GM18870 (cell line): ENCODE measurements at regions not wholly inside any gene's neighbourhood (a gene's known extent, or its start where the extent isn't known, plus 50 kb on each side); places are given as distances from the start of the nearest gene placed in this dataset.

Experiments used
- ATAC-seq: cut with Tn5 transposase; IDR thresholded peaks from one replicate; pipeline ENCODE4 v1.9.1; 2021; ENCODE audit warnings: moderate library complexity; ENCODE audit not compliant: unreplicated experiment

DNA sequence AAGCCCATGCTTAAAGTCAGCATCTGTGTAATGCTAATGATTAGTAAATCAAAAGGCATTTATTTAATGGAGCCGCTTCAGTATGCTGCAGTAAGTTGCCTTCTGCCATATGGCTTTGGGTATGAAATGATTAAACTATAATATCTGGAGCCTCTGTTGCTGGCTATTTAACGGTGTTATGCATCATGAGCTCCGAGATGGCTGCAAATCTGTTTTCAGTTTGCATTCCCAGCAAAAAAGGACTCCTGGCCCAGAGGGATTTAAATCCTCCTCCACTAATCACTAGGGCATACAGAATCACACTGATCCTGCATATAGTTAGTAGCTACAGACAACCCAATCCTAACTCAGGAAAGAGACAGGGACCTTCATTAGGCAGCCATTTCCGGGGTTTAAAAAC lies 171.5 kb upstream of the EEA1 start:
- no peak for ATAC-seq

DNA sequence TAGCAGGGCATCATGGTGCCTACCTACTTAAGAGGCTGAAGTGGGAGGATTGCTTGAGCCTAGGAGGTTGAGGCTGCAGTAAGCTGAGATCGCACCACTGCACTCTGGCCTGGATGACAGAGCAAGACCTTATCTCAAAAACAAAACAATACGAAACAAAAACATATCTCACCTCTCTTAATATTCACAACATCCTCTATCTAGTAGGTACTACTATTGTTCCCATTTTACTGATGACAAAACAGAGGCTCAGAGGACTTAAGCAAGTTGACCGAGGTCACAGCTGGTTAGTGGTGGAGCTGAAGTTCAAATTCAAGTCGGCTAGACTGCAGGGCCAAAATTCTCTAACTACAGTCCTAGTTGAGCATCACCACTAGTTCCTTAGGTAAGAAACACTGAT lies 172.3 kb upstream of the EEA1 start:
- no peak for ATAC-seq

DNA sequence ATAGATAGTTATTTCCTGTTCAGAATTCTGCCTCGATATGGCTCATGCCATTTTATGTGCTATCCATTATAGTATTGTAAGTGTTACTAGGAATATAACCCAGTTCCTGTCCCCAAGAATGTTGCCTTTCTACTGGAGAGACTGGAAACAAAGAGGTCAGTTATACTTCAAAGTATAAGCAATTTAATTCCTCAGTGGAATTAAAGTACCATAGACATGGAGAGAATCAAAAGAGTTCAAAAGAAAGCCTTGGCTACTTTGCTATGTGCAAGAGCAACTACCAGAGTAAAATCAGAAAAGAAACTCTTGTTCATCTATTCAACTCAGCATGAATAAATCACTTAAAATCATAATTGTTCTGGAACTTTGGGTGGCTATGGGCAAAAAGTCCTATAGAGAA lies 173.2 kb upstream of the EEA1 start:
- ATAC-seq, result no peak

DNA sequence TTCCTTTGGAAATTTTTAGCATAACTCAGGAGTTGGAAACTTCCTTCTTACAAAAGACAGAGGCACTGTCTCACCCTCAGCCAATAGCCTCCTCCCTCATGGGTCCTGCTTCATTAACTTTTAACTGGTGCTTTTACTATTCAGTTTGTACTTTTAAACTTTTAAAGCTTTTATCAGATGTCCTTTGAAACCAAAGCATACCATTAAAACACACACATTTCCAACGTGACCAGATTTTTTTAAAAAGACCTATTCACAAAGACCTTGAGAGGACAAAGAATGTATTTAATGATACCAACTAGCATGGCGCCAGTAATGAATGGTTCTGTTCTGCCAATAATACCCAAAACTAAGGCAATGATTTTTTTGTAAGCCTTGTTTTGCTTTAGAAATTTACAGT lies 173.6 kb upstream of the EEA1 start:
- ATAC-seq, result no peak

DNA sequence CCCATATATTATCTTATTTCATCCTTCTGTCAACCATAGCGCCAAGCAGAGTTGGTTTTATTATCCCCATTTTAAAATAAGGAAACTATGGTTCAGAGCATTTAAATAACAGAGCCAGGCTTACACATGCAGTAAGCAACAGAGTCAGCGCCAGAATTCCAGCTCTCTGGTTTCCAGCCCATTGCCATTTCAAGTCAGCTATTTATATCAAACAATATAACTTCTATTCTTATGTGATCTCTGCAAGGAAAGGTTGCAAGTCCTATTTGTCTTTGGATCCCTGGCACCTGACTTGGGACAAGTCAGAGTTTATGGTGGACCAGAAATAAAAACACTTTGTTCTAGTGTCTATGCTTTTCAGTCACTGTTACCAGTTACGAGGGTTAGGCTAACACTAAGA lies 174.1 kb upstream of the EEA1 start:
- no peak for ATAC-seq

DNA sequence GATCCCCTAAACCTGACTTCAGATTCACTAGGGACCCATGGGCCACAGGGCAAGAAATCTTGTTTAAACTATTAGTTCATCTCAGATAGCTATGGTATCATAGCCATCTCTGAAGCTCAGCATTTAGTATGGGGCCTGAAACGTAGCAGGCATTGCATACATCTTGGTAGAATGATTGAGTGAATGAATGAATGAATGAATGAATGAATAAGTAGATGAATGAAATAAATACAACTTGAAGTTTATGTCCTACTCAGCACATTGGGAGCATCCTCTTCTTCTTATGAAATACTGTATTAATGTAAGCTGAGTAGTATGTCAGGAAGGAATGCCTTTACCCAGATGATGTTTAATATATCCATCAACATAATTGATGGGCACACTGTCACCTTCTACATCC lies 175.4 kb upstream of the EEA1 start:
- ATAC-seq, result no peak

DNA sequence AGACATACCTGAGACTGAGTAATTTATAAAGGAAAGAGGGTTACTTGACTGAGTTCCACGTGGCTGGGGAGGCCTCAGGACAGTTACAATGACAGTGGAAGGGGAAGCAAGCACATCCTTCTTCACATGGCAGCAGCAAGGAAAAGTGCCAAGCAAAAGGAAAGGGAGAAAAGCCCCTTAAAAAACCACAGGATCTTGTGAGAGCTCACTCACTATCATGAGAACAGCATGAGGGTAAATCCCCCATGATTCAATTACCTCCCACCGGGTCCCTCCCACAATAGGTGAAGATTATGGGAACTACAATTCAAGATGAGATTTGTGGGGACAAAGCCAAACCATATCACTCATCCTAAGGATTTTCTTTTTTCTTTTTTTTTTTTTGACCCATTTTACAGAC lies 177.8 kb upstream of the EEA1 start:
- ATAC-seq, result no peak

DNA sequence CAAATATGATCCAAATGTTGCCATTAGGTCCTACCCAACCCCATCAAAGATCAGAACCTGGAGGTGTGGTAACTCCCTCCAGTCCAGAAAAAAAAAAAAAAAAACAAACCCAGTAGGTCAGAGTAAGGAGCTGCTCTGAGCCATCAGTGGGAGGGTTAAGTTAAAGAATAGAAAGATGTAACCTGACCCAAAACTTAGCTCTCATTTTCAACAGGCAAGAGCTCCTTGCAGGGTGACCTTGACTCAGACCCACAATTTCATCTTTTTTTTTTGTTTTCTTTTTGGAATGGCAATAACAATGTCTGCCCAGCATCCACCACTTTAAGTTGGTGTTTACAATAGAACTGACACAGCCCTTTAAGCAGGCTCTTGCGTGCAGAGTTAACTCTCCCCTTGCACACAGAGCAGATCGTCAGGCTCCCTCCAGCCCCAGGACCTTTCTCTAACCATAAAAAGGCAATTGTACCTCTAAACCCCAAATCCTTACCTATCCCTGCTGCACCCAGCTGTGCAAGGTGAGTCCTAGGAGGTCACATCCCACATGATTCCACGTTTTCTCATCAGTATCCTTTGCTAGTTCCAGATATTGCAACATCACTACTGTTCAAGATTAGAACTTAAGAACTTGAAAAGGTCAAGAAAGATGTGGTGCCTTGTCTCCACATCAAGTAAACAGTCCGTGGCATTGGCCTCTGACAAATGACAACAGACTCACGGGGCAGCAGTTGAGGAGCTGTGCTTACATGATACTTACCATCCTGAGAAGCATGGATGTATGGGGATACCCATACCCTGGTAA lies 178.6 kb upstream of the EEA1 start:
- ATAC-seq, result no peak

DNA sequence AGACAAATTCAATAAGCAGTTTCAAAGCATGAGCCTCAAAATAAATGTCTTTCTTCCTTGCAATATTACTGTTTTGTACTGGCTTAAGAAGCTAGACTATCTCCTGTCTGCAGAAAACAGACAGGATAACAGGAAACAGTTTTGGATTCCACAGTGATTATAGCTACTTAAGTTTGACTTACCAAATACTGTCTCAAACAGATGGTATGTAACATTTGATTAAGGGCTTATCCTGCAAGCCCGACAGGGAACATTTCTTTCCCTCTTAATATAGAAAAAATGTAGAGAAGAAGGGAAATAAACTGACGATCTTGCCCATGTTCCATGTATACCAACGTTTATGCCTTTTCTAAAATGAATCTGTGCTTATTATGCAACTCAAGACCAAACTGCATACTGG lies 179.9 kb upstream of the EEA1 start:
- ATAC-seq, result no peak

DNA sequence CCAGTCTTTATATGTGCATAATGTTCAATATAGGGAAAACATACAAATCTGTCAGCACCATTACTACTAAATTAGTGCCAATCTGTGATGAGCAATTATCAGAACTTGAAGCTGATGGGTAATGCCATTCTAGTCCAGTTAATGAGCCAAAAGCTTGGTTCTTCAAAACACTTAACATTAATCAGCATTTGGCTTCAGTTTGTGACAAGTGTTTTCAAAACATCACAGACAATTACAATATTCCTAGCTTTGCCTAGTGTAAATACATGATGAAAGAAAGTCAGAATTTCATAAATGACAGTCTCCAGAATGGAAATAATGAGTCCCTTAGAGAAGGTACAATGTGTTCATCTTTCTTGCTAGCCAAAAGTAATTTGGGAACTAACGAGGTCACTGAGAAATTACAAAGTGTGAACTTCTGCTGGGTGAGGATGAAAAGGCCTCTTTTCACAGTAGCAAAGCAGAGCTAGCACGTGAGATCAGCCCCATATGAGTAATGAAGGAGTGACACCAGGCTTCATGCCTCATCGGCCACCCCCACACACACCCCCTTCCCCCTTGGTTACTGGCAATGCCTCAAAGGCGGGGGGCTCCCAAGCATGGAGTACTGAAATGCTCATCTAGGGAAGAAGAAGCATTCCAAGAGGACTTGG lies 180.6 kb upstream of the EEA1 start:
- ATAC-seq, result no peak

DNA sequence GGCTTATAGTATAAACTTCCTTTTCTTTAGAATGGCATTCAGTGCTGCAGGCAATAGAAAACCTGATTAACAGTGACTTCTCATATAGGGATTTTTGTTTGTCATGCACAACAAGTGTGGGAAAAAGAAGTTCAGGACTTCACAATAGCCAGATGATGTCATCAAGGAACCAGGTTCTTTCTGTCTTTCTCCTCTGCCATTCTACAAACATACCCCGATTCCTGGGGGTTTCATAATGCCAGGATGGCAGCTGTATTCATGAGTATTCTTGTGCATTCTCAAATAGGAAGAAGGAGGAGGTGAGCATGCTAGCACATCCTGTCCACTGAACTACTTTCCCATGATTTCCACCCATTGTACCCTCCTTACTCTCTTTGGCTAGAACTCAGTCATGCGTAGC lies 182.7 kb upstream of the EEA1 start:
- ATAC-seq, result no peak

DNA sequence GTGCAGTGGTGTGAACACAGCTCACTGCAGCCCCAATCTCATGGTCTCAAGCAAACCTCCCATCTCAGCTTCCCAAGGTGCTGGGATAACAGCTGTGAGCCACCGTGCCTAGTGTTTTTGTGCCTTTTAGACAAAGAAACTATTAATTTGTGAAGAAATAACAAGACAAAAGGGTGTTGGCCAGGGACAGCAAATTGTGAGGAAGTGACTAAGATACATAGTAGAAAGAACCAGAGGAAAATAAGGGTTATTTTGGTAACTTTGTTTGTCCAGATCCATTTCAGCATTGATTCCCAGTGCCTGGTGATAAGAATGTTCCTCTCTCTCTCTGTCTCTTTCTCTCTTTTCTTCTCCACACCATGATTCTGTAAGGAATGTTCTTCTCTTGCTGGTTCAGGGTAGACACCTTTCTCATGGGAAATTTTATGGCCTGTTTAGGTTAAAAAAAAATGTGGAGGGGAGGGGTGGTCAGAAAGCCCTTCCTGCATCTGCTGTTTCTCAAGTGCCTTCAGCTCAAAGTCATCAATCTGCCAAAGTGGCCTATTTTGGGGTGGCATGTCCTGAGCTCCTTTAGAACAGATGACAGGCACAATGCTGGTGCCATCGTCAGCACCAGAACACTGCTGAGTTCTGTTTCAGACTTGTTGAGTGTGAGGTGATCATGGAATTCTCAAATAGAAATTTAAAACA lies 184.4 kb upstream of the EEA1 start:
- no peak for ATAC-seq

DNA sequence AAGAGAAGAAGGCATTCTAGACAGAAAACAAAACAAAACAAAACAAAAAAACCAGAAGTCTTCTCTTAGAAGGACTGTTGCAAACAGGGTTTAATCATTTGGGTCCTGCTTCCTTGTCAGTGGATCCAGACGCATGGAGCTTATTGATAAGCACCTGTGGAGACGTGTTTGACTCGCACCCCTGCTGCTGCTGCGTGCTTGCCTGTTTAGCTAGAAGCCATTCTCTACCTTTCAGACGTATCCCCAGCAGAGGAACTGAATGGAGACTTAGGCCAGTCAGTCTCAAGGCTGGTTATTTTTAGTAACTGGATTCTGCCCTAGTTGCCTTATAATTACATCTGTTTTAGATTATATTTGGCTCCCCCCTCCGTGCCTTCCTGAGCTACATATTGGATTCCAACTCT lies 186.1 kb upstream of the EEA1 start:
- no peak for ATAC-seq

DNA sequence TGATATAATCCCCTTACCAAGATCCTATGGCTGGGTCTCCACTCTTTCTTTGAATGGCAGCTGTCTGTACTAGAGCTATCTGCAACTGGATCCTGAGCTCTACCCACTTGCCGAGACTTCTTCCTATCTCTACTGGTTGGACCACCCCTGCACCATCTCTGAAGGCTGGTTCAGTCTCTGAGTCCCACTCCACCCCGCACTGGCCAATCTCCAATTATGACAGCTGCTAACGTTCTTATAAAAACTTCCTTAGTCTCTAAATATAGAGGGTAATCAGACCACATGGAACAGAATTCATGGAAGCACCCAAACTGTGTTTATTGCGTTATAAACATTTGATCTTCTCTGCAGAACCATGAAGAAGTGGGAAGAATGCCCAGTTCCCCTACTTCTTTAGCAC lies 186.6 kb upstream of the EEA1 start:
- ATAC-seq, result no peak

DNA sequence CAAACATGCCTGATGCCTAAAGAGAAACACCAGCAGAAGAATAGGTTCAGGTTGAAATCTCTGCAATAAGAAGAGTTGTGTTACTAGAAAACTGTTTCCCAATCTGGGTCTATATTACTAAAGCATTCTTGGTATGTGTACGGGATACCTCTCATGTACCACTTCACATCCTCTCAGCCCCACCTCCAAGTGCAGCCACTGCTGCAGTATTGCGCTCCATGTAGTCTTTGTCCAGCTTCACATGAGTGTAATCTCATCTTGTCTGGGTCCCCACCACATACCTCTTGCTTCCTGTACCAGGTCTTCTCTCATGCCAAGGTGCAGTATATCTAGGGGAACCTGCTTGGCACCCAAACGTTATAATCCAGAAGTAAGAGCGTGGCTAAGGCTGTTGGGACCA lies 187.5 kb upstream of the EEA1 start:
- ATAC-seq, result no peak

DNA sequence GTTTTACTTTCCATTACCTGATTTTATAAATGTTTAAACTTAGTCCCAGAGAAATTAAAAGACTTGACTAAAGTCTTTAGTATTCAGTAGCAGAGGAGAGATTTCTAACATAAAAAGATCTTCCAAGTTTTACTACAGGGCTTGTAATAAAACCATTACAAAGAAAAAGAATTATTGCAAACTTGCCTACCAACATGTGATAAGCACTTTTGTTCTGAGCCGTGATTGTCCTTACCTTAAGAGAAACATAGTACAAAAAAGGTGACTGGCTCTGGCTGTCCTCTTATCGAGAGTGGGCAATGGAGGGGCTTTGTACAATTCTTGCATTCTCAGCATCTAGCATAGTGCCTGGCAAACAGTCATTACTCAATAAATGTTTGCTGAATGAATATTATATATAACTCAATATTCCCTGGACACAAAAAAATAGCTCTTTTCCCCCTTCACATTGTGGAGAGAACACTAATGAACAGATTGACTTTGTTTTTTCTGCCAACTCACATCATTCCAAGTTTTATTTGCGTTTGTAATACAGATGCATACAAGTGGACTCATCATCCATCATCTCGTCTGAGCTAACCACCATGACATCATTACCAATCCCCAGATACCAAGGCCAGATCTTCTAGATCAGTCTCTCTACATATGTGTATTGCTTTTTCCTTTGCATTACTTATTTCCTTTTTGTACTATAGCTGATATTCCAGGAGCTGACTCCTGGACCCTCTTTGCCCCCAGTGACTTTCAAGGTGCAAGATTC lies 192.8 kb upstream of the EEA1 start:
- no peak for ATAC-seq

DNA sequence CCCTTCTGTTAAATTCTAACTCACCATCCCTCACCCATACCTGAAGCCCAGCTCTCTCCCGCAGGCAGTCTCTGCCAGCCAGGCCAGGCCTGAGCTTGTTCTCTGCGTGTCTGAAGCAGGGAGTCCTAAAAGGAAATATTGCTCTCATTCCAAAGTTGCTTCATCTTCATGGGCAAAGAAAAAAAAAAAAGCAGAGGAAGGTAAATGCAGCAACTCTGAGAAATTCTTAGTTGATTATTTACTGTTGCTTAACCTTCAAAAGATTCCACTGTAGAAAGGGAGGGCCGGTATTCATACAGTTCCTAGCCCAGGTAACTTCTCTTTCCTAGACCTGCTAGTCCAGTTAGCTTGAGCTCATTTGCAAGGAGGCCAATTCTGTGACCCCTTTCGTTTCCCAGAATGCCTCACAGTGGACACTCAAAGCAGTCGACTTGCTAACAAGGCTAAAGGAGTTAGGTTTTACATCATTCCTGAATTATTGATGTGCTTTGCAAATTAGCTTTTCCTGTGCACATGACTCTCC lies 193.5 kb upstream of the EEA1 start:
- ATAC-seq, result no peak

DNA sequence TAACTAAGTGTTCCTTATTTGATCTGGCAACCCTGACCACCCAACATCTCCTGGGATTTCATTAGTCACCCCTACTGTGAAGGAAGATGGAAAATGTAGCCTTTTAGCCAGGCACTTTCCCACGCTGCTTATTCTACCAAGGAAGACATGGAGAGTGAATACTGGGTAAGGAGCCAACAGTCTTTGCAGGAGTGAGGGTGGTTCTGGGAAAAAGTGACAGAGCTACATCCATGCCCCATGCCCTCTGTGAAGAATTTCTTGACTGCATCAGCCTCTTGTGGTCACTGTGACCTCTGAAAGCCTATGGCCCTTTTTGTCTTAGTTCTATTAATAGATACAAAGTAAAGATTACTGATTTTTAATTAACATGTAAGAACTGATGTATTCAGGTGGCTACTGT lies 196.0 kb upstream of the EEA1 start:
- peak; percentile 53 for ATAC-seq

DNA sequence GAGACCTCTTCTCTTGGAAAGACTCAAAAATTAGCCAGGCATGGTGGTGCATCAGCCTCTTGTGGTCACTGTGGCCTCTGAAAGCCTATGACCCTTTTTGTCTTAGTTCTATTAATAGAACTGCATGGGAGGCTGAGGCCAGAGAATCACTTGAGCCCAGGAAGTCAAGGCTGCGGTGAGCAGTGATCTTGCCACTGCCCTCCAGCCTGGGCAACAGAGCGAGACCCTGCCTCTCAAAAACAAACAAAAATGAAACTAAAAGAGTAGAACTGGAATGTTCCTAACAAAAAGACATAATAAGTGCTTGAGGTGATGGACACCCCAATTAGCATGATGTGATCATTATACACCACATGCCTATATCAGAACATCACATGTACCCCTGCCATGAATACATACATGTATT lies 197.0 kb upstream of the EEA1 start:
- peak; percentile 56 for ATAC-seq

DNA sequence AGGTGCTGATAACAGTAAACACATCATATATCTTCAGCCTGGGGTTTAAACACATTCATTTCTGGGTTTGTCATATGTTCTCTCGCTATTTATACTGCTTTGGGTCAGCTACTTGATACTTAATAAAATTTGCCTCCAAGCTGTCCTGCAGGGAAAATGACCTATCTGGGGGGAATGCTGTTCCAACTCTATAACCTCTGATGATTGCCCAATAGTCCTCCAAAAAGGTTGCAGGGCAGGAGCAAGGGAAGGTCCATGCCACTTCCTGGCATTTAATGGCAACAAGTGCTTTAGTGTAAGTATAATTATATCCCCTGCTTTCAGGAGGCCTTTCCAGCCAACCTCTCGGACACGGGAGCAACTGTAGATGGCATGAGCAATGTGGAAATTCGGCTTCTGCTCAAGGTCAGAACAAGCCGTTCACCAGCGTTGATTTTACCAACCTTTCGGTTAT lies 198.0 kb upstream of the EEA1 start:
- no peak for ATAC-seq
